ENCODE measurements at regions not wholly inside any gene's neighbourhood (a gene's known extent, or its start where the extent isn't known, plus 50 kb on each side); places are given as distances from the start of the nearest gene placed in this dataset.

DNA sequence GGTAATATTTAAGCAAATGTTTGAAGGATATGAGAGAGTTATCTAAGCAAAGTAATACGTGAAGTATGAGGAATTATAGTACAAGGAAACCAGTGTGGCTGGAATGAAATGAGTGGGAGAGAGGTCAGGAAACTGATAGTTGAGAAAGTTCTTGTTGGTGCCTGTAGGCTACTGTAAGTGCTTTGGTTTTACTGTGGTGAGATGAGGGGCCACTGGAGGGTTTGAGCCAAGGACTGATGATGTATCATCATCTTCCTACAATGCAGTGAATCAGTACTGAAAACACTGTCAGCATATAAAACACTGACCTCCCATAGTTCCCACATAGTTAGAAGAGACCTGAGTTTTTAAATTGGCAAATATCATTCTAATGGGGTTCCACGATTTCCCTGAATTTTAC is 367.5 kb upstream of the CTSO start:
- no peaks in the 10 kb centered on the region for H3K4me1 ChIP-seq
- no peak for TF ChIP-seq POLR2A (IDR thresholded peaks at IDR 0.05)
- TF ChIP-seq, protein P1, sequence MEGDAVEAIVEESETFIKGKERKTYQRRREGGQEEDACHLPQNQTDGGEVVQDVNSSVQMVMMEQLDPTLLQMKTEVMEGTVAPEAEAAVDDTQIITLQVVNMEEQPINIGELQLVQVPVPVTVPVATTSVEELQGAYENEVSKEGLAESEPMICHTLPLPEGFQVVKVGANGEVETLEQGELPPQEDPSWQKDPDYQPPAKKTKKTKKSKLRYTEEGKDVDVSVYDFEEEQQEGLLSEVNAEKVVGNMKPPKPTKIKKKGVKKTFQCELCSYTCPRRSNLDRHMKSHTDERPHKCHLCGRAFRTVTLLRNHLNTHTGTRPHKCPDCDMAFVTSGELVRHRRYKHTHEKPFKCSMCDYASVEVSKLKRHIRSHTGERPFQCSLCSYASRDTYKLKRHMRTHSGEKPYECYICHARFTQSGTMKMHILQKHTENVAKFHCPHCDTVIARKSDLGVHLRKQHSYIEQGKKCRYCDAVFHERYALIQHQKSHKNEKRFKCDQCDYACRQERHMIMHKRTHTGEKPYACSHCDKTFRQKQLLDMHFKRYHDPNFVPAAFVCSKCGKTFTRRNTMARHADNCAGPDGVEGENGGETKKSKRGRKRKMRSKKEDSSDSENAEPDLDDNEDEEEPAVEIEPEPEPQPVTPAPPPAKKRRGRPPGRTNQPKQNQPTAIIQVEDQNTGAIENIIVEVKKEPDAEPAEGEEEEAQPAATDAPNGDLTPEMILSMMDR (IDR thresholded peaks at IDR 0.05 in 4 of 5, conservative IDR thresholded peaks at IDR 0.05 in 1 of 5) = no peak
- no peak overlapping the region for H3K4me3 ChIP-seq
- H3K9me3 ChIP-seq = no peaks in the 10 kb centered on the region
- intact Hi-C loops (cut with DNase I; ENCODE audit: low total_unique reads) = no loop called here
- DNase-seq = no peak
- in situ Hi-C loops (cut with MboI; ENCODE audit: low sequenced_read_pairs in 4 of 4) = no loop called here
- H3K27me3 ChIP-seq = no peaks in the 10 kb centered on the region
- no peaks in the 10 kb centered on the region for H3K36me3 ChIP-seq
- H3K27ac ChIP-seq = no peak overlapping the region
- no peak for ATAC-seq

- Histone ChIP-seq H3K4me1 (no peaks in the 10 kb centered on the region), H3K27me3 (no peaks in the 10 kb centered on the region), H3K36me3 (no peaks in the 10 kb centered on the region), H3K9me3 (no peaks in the 10 kb centered on the region), H3K27ac (no peak overlapping the region), H3K4me3 (no peak overlapping the region)
- in situ Hi-C loops (cut with MboI; ENCODE audit: low sequenced_read_pairs in 4 of 4) (no loop called here), intact Hi-C loops (cut with DNase I; ENCODE audit: low total_unique reads) (no loop called here)
- DNase-seq (no peak), ATAC-seq (no peak)
- TF ChIP-seq, protein P1 (IDR thresholded peaks at IDR 0.05 in 4 of 5, conservative IDR thresholded peaks at IDR 0.05 in 1 of 5) = no peak
- no peak for TF ChIP-seq POLR2A (IDR thresholded peaks at IDR 0.05)
Observed at GRCh38 chr4:156313497-156313896, 359.8 kb upstream of the CTSO start.

- in situ Hi-C loops (cut with MboI; ENCODE audit: low sequenced_read_pairs in 4 of 4) = no loop called here
- no peaks in the 10 kb centered on the region for H3K27me3 ChIP-seq
- no peak overlapping the region for H3K27ac ChIP-seq
- no peak for ATAC-seq
- no peak for DNase-seq
- H3K36me3 ChIP-seq = no peaks in the 10 kb centered on the region
- TF ChIP-seq, protein P1 (IDR thresholded peaks at IDR 0.05 in 4 of 5, conservative IDR thresholded peaks at IDR 0.05 in 1 of 5) = no peak
- TF ChIP-seq POLR2A (IDR thresholded peaks at IDR 0.05) = no peak
- no peaks in the 10 kb centered on the region for H3K9me3 ChIP-seq
- H3K4me1 ChIP-seq = no peaks in the 10 kb centered on the region
- intact Hi-C loops (cut with DNase I; ENCODE audit: low total_unique reads) = no loop called here
- H3K4me3 ChIP-seq = no peak overlapping the region
Observed at GRCh38 chr4:156312261-156312847, 358.7 kb upstream of the CTSO start.

GRCh38 chr4:156309031-156309430 is 355.4 kb upstream of the CTSO start:
- Histone ChIP-seq H3K4me1 (peaks cover 0 to 3% of the 10 kb centered on the region in 2 donors), H3K9me3 (no peaks in the 10 kb centered on the region), H3K27ac (no peak overlapping the region), H3K27me3 (no peaks in the 10 kb centered on the region), H3K36me3 (no peaks in the 10 kb centered on the region), H3K4me3 (no peak overlapping the region)
- in situ Hi-C loops (cut with MboI; ENCODE audit: low sequenced_read_pairs in 4 of 4) (no loop called here), intact Hi-C loops (cut with DNase I; ENCODE audit: low total_unique reads) (no loop called here)
- TF ChIP-seq, protein P1 (IDR thresholded peaks at IDR 0.05 in 4 of 5, conservative IDR thresholded peaks at IDR 0.05 in 1 of 5) = no peak
- TF ChIP-seq POLR2A (IDR thresholded peaks at IDR 0.05) = no peak
- DNase-seq (no peak), ATAC-seq (no peak)

- no peaks in the 10 kb centered on the region for H3K9me3 ChIP-seq
- no peak overlapping the region for H3K4me3 ChIP-seq
- TF ChIP-seq POLR2A (IDR thresholded peaks at IDR 0.05) = no peak
- TF ChIP-seq, protein P1 (IDR thresholded peaks at IDR 0.05 in 4 of 5, conservative IDR thresholded peaks at IDR 0.05 in 1 of 5) = no peak
- peaks cover 0 to 3% of the 10 kb centered on the region in 2 donors for H3K4me1 ChIP-seq
- no peaks in the 10 kb centered on the region for H3K27me3 ChIP-seq
- intact Hi-C loops (cut with DNase I; ENCODE audit: low total_unique reads) = no loop called here
- no peak overlapping the region for H3K27ac ChIP-seq
- DNase-seq (no peak), ATAC-seq (no peak)
- H3K36me3 ChIP-seq = no peaks in the 10 kb centered on the region
- in situ Hi-C loops (cut with MboI; ENCODE audit: low sequenced_read_pairs in 4 of 4) = no loop called here
Observed at GRCh38 chr4:156303708-156304107, 350.0 kb upstream of the CTSO start.

All from gastrocnemius medialis (tissue), 4 donors.